ENCODE measurements at regions not wholly inside any gene's neighbourhood (a gene's known extent, or its start where the extent isn't known, plus 50 kb on each side); places are given as distances from the start of the nearest gene placed in this dataset.
"Not testable (repeated sequence)": the region's sequence is repeated elsewhere in the genome, so short reads cannot be mapped to it uniquely, and the experiment has no call there.

- Mint-ChIP-seq H3K9me3 (peaks cover 8% of the 10 kb centered on the region), H3K36me3 (ENCODE audit: low read depth) (peaks cover 42% of the 10 kb centered on the region), H3K27me3 (ENCODE audit: low read depth) (no peaks in the 10 kb centered on the region), H3K27ac (no peak overlapping the region), H3K4me1 (ENCODE audit: low read depth) (peaks cover 13% of the 10 kb centered on the region), H3K4me3 (no peak overlapping the region)
These were observed 66.9 kb upstream of the ZNF746 start for GRCh38 chr7:149564340-149565095.

GRCh38 chr7:149562602-149563001 is 65.0 kb upstream of the ZNF746 start:
- Mint-ChIP-seq H3K36me3 (ENCODE audit: low read depth) (peaks cover 35% of the 10 kb centered on the region), H3K9me3 (no peaks in the 10 kb centered on the region), H3K27ac (no peak overlapping the region)

GRCh38 chr7:149561072-149561471 is 63.5 kb upstream of the ZNF746 start:
- Mint-ChIP-seq H3K36me3 (ENCODE audit: low read depth) (peaks cover 32% of the 10 kb centered on the region), H3K4me1 (ENCODE audit: low read depth) (peaks cover 9% of the 10 kb centered on the region), H3K27ac (no peak overlapping the region), H3K4me3 (no peak overlapping the region), H3K9me3 (no peaks in the 10 kb centered on the region), H3K27me3 (ENCODE audit: low read depth) (no peaks in the 10 kb centered on the region)

More at GRCh38 chr7:149562602-149563001, 65.0 kb upstream of the ZNF746 start:
- Mint-ChIP-seq H3K4me3 (no peak overlapping the region), H3K27me3 (ENCODE audit: low read depth) (no peaks in the 10 kb centered on the region), H3K4me1 (ENCODE audit: low read depth) (peaks cover 13% of the 10 kb centered on the region)

- peaks cover 24% of the 10 kb centered on the region for H3K36me3 Mint-ChIP-seq (ENCODE audit: low read depth)
- no peaks in the 10 kb centered on the region for H3K9me3 Mint-ChIP-seq
- H3K27me3 Mint-ChIP-seq (ENCODE audit: low read depth): no peaks in the 10 kb centered on the region
- no peak overlapping the region for H3K27ac Mint-ChIP-seq
- no peak overlapping the region for H3K4me3 Mint-ChIP-seq
- peaks cover 5% of the 10 kb centered on the region for H3K4me1 Mint-ChIP-seq (ENCODE audit: low read depth)
These were observed 62.1 kb upstream of the ZNF746 start for GRCh38 chr7:149559711-149560110.

- Mint-ChIP-seq H3K4me1 (ENCODE audit: low read depth) (peaks cover 5% of the 10 kb centered on the region), H3K4me3 (no peak overlapping the region), H3K27me3 (ENCODE audit: low read depth) (no peaks in the 10 kb centered on the region), H3K36me3 (ENCODE audit: low read depth) (peaks cover 24% of the 10 kb centered on the region), H3K27ac (no peak overlapping the region), H3K9me3 (no peaks in the 10 kb centered on the region)
These were observed 60.7 kb upstream of the ZNF746 start for GRCh38 chr7:149558149-149558861.

GRCh38 chr7:149556525-149556924 is 58.9 kb upstream of the ZNF746 start:
- not testable (repeated sequence) for H3K4me3 Mint-ChIP-seq; H3K4me1 Mint-ChIP-seq (ENCODE audit: low read depth); H3K27ac Mint-ChIP-seq; H3K9me3 Mint-ChIP-seq; H3K27me3 Mint-ChIP-seq (ENCODE audit: low read depth)
- peaks cover 32% of the 10 kb centered on the region for H3K36me3 Mint-ChIP-seq (ENCODE audit: low read depth)

- not testable (repeated sequence) for H3K4me1 Mint-ChIP-seq (ENCODE audit: low read depth); H3K4me3 Mint-ChIP-seq; H3K27me3 Mint-ChIP-seq (ENCODE audit: low read depth); H3K9me3 Mint-ChIP-seq; H3K27ac Mint-ChIP-seq
- peaks cover 38% of the 10 kb centered on the region for H3K36me3 Mint-ChIP-seq (ENCODE audit: low read depth)
These were observed 57.2 kb upstream of the ZNF746 start for GRCh38 chr7:149554821-149555220.

GRCh38 chr7:149553991-149554390 is 56.4 kb upstream of the ZNF746 start:
- H3K4me1 Mint-ChIP-seq (ENCODE audit: low read depth); H3K9me3 Mint-ChIP-seq; H3K27ac Mint-ChIP-seq; H3K4me3 Mint-ChIP-seq; H3K27me3 Mint-ChIP-seq (ENCODE audit: low read depth): not testable (repeated sequence)
- peaks cover 40% of the 10 kb centered on the region for H3K36me3 Mint-ChIP-seq (ENCODE audit: low read depth)

- Mint-ChIP-seq H3K4me1 (ENCODE audit: low read depth) (no peaks in the 10 kb centered on the region), H3K27ac (no peak overlapping the region), H3K4me3 (no peak overlapping the region), H3K36me3 (ENCODE audit: low read depth) (peaks cover 42% of the 10 kb centered on the region), H3K27me3 (ENCODE audit: low read depth) (no peaks in the 10 kb centered on the region), H3K9me3 (no peaks in the 10 kb centered on the region)
These were observed 55.2 kb upstream of the ZNF746 start for GRCh38 chr7:149552799-149553198.
